ENCODE measurements at regions not wholly inside any gene's neighbourhood (a gene's known extent, or its start where the extent isn't known, plus 50 kb on each side); places are given as distances from the start of the nearest gene placed in this dataset.

- Histone ChIP-seq H3K27me3 (ENCODE audit: control insufficient read depth in 2 of 2, insufficient read depth in 2 of 2, low read length in 2 of 2) (peaks cover 0 to 8% of the 10 kb centered on the region in 2 experiments; a peak in 2 of 5 replicates), H3K4me1 (replicated peaks in 1 of 2; ENCODE audit: control insufficient read depth in 2 of 2, insufficient read depth in 2 of 2, low read length in 2 of 2) (no peaks in the 10 kb centered on the region), H3K79me2 (ENCODE audit: control insufficient read depth, insufficient read depth, low read length) (no peaks in the 10 kb centered on the region), H3K9me3 (replicated peaks; ENCODE audit: control insufficient read depth, insufficient read depth, low read depth, low read length) (no peaks in the 10 kb centered on the region), H2AFZ (ENCODE audit: low read depth, low read length) (no peak overlapping the region), H3K9ac (ENCODE audit: insufficient read depth in 1 of 2, low read depth in 2 of 2, low read length in 2 of 2) (no peak overlapping the region), H3K27ac (ENCODE audit: extremely low read depth, low read depth, low read length) (no peak overlapping the region), H3K9me1 (ENCODE audit: control insufficient read depth, insufficient read depth, low read length) (no peaks in the 10 kb centered on the region), H3K36me3 (ENCODE audit: control insufficient read depth, insufficient read depth, low read length) (no peaks in the 10 kb centered on the region), H3K4me3 (no peak overlapping the region), H3K4me2 (ENCODE audit: insufficient read depth, low read length) (no peak overlapping the region), H4K20me1 (replicated peaks; ENCODE audit: control insufficient read depth, insufficient read depth, low read length) (no peaks in the 10 kb centered on the region)
- CTCF ChIA-PET (ENCODE audit: low intra/inter-chr PET ratio), result no interaction called here
- WGBS (ENCODE audit: insufficient coverage, low coverage, missing lambda C conversion rate), result 2% methylated on average over 4 of the region's 4 CpGs
- no TSS peak for BruUV-seq (replicated peaks)
- POLR2A ChIA-PET, result no interaction called here
- TF ChIP-seq HDGF (IDR thresholded peaks at IDR 0.05) (no peak), KAT2B (IDR thresholded peaks at IDR 0.05; ENCODE audit: low read depth, low read length) (no peak), PTTG1 (tag; IDR thresholded peaks at IDR 0.05; ENCODE audit: low read depth) (no peak), RFX7 (CRISPR knock-in tag; IDR thresholded peaks at IDR 0.05) (no peak), JUN (IDR thresholded peaks at IDR 0.05; ENCODE audit: borderline replicate concordance, low read depth, low read length) (no peak), JUN (CRISPR knock-in tag; IDR thresholded peaks at IDR 0.05; ENCODE audit: borderline replicate concordance) (no peak), RNF2 (IDR thresholded peaks at IDR 0.05) (no peak), NKRF (IDR thresholded peaks at IDR 0.05; ENCODE audit: borderline replicate concordance) (no peak), HMG20A (CRISPR knock-in tag; conservative IDR thresholded peaks at IDR 0.05) (no peak), ZKSCAN1 (IDR thresholded peaks at IDR 0.05; ENCODE audit: low read depth, low read length) (no peak), ERF (CRISPR knock-in tag; IDR thresholded peaks at IDR 0.05) (no peak), C11orf30 (IDR thresholded peaks at IDR 0.05; ENCODE audit: low read depth) (no peak), TBL1XR1 (IDR thresholded peaks at IDR 0.05; ENCODE audit: low read length in 2 of 2) (no peak), ADNP (tag; IDR thresholded peaks at IDR 0.05) (no peak), SRSF7 (optimal IDR thresholded peaks at IDR 0.05; ENCODE audit: low read depth, low read length) (no peak), ZNF507 (tag; conservative IDR thresholded peaks at IDR 0.05) (no peak), CUX1 (CRISPR knock-in tag; IDR thresholded peaks at IDR 0.05) (no peak), DEAF1 (CRISPR knock-in tag; IDR thresholded peaks at IDR 0.05) (no peak)
- DNase-seq (ENCODE audit: extremely low read depth in 1 of 4, low spot score in 3 of 4), result no peak
- intact Hi-C loops (cut with micrococcal nuclease) (no loop called here), in situ Hi-C loops (cut with MboI) (no loop called here)
- FAIRE-seq, result no peak
- no peak for ATAC-seq
These were observed 435.3 kb downstream of the HAPSTR1 start for GRCh38 chr16:9526791-9527190.
